ENCODE measurements at regions not wholly inside any gene's neighbourhood (a gene's known extent, or its start where the extent isn't known, plus 50 kb on each side); places are given as distances from the start of the nearest gene placed in this dataset.

GRCh38 chr12:83210933-83211332 is 524.2 kb downstream of the TMTC2 start:
- no peak for DNase-seq
- intact Hi-C loops (cut with micrococcal nuclease) = no loop called here
- ATAC-seq = no peak

- ATAC-seq (no peak), DNase-seq (no peak)
- intact Hi-C loops (cut with micrococcal nuclease) = no loop called here
These were observed 512.4 kb downstream of the TMTC2 start for GRCh38 chr12:83199069-83199468.

GRCh38 chr12:83198291-83199015 is 511.7 kb downstream of the TMTC2 start:
- intact Hi-C loops (cut with micrococcal nuclease) = no loop called here
- DNase-seq (no peak), ATAC-seq (no peak)

- intact Hi-C loops (cut with micrococcal nuclease) = no loop called here
- no peak for DNase-seq
- ATAC-seq = no peak
These were observed 510.8 kb downstream of the TMTC2 start for GRCh38 chr12:83197483-83197914.

GRCh38 chr12:83196694-83197350 is 510.1 kb downstream of the TMTC2 start:
- DNase-seq (no peak), ATAC-seq (no peak)
- intact Hi-C loops (cut with micrococcal nuclease) = no loop called here

- DNase-seq = no peak
- intact Hi-C loops (cut with micrococcal nuclease) = no loop called here
- ATAC-seq = no peak
These were observed 504.1 kb downstream of the TMTC2 start for GRCh38 chr12:83190631-83191390.

GRCh38 chr12:83186419-83186818 is 499.7 kb downstream of the TMTC2 start:
- no peak for ATAC-seq
- DNase-seq = no peak
- intact Hi-C loops (cut with micrococcal nuclease) = no loop called here

GRCh38 chr12:83185241-83185640 is 498.5 kb downstream of the TMTC2 start:
- DNase-seq (no peak), ATAC-seq (no peak)

More at GRCh38 chr12:83185241-83185640, 498.5 kb downstream of the TMTC2 start:
- intact Hi-C loops (cut with micrococcal nuclease) = no loop called here

Data from left ventricle myocardium superior (tissue), 1 donor.